ENCODE measurements at regions not wholly inside any gene's neighbourhood (a gene's known extent, or its start where the extent isn't known, plus 50 kb on each side); places are given as distances from the start of the nearest gene placed in this dataset.
A peak's percentile ranks its signal among the peaks of the same experiment; 100 is the strongest.
"Not testable (repeated sequence)": the region's sequence is repeated elsewhere in the genome, so short reads cannot be mapped to it uniquely, and the experiment has no call there.

DNA sequence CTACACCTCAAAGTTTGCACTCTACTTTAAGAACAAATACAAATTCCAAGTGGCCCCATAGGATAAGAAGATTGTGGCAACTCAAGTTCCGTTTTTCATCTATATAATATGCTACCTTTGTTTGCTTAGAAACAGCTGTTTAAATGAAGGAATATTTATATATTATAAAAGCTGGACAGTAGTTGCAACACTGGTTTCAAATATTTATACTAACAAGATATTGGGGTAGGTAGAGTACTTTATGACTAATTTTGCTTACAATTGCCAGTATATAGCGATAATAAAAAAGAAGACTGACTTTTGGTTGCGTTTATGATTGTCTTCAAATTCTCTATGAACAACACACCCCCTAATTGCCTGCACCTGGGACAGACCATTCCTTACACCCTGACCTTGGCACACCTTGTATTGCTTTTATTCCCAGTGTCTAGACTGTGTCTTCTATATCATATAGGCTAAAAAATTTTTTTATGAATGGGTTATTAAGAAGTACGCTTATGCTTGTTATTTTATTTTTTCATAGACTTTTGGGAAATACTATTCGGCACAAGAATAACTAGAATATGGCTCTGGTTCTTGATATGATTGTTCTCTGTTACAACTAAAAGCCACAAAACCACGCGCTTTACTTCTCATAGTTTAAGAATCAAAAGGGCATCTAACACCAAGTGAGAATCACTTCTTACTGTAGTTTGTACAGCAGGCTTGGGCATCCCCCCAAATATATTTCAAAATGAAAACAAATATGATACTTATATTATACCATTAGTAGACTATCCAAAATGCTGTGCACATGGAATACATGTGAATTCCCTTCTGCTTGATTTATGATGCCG, 455.4 kb upstream of the DCN start:
- no peaks in the 10 kb centered on the region for H3K4me1 ChIP-seq (ENCODE audit: control insufficient read depth, insufficient read depth, low read length)
- no peak overlapping the region for H3K4me3 ChIP-seq (ENCODE audit: low read depth, low read length)
- H3K9ac ChIP-seq (ENCODE audit: low read length), result no peak overlapping the region
- no peaks in the 10 kb centered on the region for H3K27me3 ChIP-seq (ENCODE audit: control insufficient read depth, insufficient read depth, low read length)
- H3K36me3 ChIP-seq (ENCODE audit: control insufficient read depth, insufficient read depth, low read length), result no peaks in the 10 kb centered on the region
- H3K9me3 ChIP-seq (ENCODE audit: control insufficient read depth, insufficient read depth, low read depth, low read length), result 0 out of 2 replicates have a peak, but pooled peaks cover 3% of the 10 kb centered on the region
- no peak overlapping the region for H3K27ac ChIP-seq (ENCODE audit: low read depth, low read length)

DNA sequence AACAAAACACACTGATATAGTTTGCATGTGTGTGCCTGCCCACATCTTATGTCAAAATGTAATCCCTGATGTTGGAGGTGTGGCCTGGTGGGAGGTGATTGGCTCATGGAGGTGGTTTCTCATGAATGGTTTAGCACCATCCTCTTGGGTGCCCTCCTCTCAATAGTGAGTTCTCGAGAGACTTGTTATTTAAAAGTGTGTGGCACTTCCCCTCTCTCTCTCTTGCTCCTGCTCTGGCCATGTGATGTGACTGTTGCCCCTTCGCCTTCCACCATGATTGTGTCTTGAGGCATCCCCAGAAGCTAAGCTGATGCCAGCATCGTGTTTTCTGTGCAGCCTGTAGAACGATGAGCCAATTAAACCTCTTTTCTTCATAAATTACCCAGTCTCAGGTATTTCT, 454.1 kb upstream of the DCN start:
- Histone ChIP-seq H3K36me3 (ENCODE audit: control insufficient read depth, insufficient read depth, low read length) (no peaks in the 10 kb centered on the region), H3K27me3 (ENCODE audit: control insufficient read depth, insufficient read depth, low read length) (no peaks in the 10 kb centered on the region), H3K9ac (ENCODE audit: low read length) (no peak overlapping the region), H3K9me3 (ENCODE audit: control insufficient read depth, insufficient read depth, low read depth, low read length) (0 out of 2 replicates have a peak, but pooled peaks cover 3% of the 10 kb centered on the region), H3K4me1 (ENCODE audit: control insufficient read depth, insufficient read depth, low read length) (no peaks in the 10 kb centered on the region), H3K27ac (ENCODE audit: low read depth, low read length) (no peak overlapping the region), H3K4me3 (ENCODE audit: low read depth, low read length) (no peak overlapping the region)

DNA sequence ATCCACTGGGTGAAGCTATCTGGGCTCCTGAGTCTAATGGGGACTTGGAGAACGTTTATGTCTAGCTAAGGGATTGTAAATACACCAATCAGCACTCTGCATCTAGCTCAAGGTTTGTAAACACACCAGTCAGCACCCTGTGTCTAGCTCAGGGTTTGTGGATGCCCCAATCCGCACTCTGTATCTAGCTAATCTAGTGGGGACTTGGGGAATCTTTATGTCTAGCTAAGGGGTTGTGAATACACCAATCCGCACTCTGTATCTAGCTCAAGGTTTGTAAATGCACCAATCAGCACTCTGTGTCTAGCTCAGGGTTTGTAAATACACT, 451.7 kb upstream of the DCN start:
- not testable (repeated sequence) for H3K27me3 ChIP-seq (ENCODE audit: control insufficient read depth, insufficient read depth, low read length); H3K4me3 ChIP-seq (ENCODE audit: low read depth, low read length); H3K36me3 ChIP-seq (ENCODE audit: control insufficient read depth, insufficient read depth, low read length); H3K27ac ChIP-seq (ENCODE audit: low read depth, low read length); H3K9ac ChIP-seq (ENCODE audit: low read length); H3K9me3 ChIP-seq (ENCODE audit: control insufficient read depth, insufficient read depth, low read depth, low read length); H3K4me1 ChIP-seq (ENCODE audit: control insufficient read depth, insufficient read depth, low read length)

DNA sequence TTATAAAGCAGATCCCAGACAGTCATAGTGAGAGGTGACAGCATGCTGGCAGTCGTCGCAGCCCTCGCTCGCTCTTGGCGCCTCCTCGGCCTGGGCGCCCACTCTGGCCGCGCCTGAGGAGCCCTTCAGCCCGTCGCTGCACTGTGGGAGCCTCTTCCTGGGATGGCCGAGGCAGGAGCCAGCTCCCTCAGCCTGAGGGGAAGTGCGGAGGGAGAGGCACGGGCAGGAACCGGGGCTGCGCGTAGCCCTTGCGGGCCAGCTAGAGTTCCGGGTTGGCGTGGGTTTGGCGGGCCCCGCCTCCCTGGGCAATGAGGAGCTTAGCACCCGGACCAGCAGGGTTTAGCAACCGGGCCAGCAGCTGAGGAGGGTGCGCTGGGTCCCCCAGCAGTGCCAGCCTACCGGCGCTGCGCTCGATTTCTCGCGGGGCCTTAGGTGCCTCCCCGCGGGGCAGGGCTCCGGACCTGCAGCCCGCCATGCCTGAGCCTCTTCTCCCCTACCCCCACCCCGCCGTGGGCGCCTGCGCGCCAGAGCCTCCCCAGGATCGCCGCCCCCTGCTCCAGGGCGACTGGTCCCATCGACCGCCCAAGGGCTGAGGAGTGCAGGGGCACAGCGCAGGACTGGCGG, 451.2 kb upstream of the DCN start:
- H3K4me1 ChIP-seq (ENCODE audit: control insufficient read depth, insufficient read depth, low read length), result no peaks in the 10 kb centered on the region
- no peak overlapping the region for H3K27ac ChIP-seq (ENCODE audit: low read depth, low read length)
- H3K9ac ChIP-seq (ENCODE audit: low read length), result no peak overlapping the region
- H3K36me3 ChIP-seq (ENCODE audit: control insufficient read depth, insufficient read depth, low read length), result no peaks in the 10 kb centered on the region
- H3K27me3 ChIP-seq (ENCODE audit: control insufficient read depth, insufficient read depth, low read length), result no peaks in the 10 kb centered on the region
- H3K9me3 ChIP-seq (ENCODE audit: control insufficient read depth, insufficient read depth, low read depth, low read length), result 0 out of 2 replicates have a peak, but pooled peaks cover 3% of the 10 kb centered on the region
- peak overlapping the region; percentile 20; the same call in 1 of the 2 replicates for H3K4me3 ChIP-seq (ENCODE audit: low read depth, low read length)

DNA sequence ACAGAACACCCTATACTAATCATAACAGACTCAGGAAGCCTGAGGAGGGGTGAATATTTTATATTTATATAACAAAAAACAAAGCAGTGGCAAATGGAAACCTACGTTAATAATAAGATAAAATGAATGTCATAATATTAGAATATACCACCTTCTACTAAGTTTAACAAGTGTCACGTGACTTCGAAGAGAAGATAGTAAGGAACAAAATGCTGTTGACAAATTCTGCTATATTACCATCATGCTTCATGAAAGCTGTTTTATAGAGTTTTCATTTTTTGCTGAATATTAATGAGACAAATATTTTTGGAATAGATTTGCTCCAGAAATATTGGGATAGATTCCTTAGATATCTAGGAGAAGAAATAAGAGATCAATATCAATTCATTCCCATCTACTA, 450.6 kb upstream of the DCN start:
- Histone ChIP-seq H3K36me3 (ENCODE audit: control insufficient read depth, insufficient read depth, low read length) (no peaks in the 10 kb centered on the region), H3K27me3 (ENCODE audit: control insufficient read depth, insufficient read depth, low read length) (no peaks in the 10 kb centered on the region), H3K4me1 (ENCODE audit: control insufficient read depth, insufficient read depth, low read length) (no peaks in the 10 kb centered on the region), H3K27ac (ENCODE audit: low read depth, low read length) (no peak overlapping the region), H3K9me3 (ENCODE audit: control insufficient read depth, insufficient read depth, low read depth, low read length) (0 out of 2 replicates have a peak, but pooled peaks cover 3% of the 10 kb centered on the region), H3K4me3 (ENCODE audit: low read depth, low read length) (no peak overlapping the region), H3K9ac (ENCODE audit: low read length) (no peak overlapping the region)

DNA sequence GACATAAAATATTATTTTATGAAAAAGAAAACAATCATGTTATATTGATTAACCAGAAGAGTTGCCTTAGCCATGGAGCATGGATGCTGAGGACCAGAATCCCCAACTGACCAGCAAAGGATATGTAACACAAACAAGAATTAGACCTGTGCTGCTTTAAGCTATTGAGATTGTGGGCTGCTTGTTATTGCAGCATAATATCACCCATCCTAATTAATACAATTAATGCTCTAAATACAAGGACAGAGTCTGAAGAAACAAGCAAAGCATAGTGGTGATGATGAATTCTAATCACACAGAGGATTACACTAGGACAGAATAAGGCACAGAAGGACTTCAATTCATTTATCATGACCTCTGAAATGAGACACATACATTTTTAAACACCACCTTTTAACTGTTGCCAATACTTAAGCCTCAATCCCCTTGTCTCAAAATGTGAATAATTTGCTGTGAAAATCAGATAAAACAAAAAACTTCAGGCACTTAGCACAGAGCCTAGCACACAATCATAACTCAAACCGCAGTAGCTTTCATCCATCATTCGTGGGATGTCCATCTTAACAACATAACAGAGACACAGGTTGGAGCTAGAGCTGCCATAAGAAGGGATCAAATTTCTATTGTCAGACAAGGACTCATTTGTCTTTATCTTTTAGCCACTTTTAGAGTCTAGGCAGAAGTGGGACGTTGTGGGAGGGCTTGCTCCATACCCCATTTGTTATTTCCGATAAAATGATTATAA, 449.6 kb upstream of the DCN start:
- Histone ChIP-seq H3K4me1 (ENCODE audit: control insufficient read depth, insufficient read depth, low read length) (no peaks in the 10 kb centered on the region), H3K36me3 (ENCODE audit: control insufficient read depth, insufficient read depth, low read length) (no peaks in the 10 kb centered on the region), H3K4me3 (ENCODE audit: low read depth, low read length) (no peak overlapping the region), H3K9me3 (ENCODE audit: control insufficient read depth, insufficient read depth, low read depth, low read length) (0 out of 2 replicates have a peak, but pooled peaks cover 3% of the 10 kb centered on the region), H3K9ac (ENCODE audit: low read length) (no peak overlapping the region), H3K27me3 (ENCODE audit: control insufficient read depth, insufficient read depth, low read length) (no peaks in the 10 kb centered on the region), H3K27ac (ENCODE audit: low read depth, low read length) (no peak overlapping the region)

DNA sequence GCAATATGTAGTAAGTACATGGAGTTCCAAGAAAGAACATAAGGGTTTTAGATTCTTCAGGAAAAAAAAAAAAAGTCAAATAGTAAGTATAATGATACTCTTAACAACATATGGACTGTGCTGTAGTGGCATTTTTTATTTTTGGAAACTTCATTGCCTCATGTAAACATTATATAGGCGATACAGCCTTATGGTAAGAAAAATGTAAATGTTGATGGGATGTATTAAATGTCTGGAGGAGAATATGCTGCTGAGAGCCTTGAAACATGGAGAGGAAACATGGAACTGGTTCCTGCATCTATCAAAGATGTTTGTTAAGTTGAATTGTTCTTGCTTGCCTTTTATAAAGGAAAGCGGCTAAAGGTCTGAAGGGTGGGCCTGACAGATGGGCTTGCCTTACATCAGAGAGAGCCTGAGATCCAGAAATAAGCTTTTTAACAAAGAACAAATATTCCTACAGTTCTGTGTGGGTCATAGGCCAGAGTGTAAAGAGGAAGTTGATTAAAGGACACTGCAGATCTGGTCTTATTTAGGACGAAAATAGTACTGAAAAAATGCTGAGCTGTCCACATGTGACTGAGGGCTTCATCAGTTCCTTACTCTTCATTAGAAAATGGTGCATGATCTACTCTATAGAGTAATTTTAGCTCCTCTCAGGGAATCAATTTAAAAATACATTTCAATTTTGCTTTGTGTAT, 448.1 kb upstream of the DCN start:
- H3K9ac ChIP-seq (ENCODE audit: low read length), result no peak overlapping the region
- no peak overlapping the region for H3K4me3 ChIP-seq (ENCODE audit: low read depth, low read length)
- peaks cover 7% of the 10 kb centered on the region for H3K9me3 ChIP-seq (ENCODE audit: control insufficient read depth, insufficient read depth, low read depth, low read length)
- H3K27ac ChIP-seq (ENCODE audit: low read depth, low read length), result no peak overlapping the region
- H3K36me3 ChIP-seq (ENCODE audit: control insufficient read depth, insufficient read depth, low read length), result no peaks in the 10 kb centered on the region
- no peaks in the 10 kb centered on the region for H3K4me1 ChIP-seq (ENCODE audit: control insufficient read depth, insufficient read depth, low read length)
- no peaks in the 10 kb centered on the region for H3K27me3 ChIP-seq (ENCODE audit: control insufficient read depth, insufficient read depth, low read length)

DNA sequence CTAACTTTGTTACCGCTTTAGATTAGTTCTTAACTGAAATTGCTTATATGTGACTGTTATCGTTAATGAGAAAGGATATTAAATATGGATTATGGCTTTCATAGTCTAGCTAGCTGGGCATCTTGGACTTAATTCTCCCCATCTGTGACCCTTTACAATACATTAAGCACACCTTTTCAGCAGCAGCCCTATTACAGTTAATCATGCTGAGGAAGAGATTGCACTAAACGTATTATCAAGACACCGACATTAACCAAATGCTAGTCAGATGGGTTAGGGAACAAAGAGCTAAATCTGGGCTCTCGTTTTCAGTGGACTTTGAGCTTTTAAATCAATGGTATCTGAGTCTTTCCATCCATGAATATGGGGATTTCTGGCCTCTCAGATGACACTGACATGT, 447.5 kb upstream of the DCN start:
- H3K9me3 ChIP-seq (ENCODE audit: control insufficient read depth, insufficient read depth, low read depth, low read length), result peaks cover 7% of the 10 kb centered on the region
- no peak overlapping the region for H3K9ac ChIP-seq (ENCODE audit: low read length)
- no peaks in the 10 kb centered on the region for H3K36me3 ChIP-seq (ENCODE audit: control insufficient read depth, insufficient read depth, low read length)
- H3K27ac ChIP-seq (ENCODE audit: low read depth, low read length), result no peak overlapping the region
- H3K4me3 ChIP-seq (ENCODE audit: low read depth, low read length), result no peak overlapping the region
- no peaks in the 10 kb centered on the region for H3K27me3 ChIP-seq (ENCODE audit: control insufficient read depth, insufficient read depth, low read length)
- H3K4me1 ChIP-seq (ENCODE audit: control insufficient read depth, insufficient read depth, low read length), result no peaks in the 10 kb centered on the region

DNA sequence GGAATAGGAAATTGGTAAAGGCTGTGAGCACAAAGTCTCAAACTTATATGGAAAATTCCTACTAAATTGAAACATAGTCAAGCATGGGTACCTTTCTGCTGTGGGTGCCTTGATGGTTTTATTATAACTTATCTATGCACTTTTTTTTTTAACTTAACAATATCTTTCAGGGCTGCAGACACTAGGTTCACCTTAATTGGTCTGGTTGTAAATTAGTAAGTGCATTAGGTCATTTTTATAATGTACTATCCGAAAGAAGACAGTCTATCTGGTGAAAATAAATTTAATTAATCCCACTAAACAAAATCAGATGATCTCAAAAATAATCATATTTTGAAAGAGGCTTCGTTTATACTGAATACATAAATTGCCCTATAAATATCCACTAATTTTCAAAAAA, 446.8 kb upstream of the DCN start:
- H3K27ac ChIP-seq (ENCODE audit: low read depth, low read length), result no peak overlapping the region

DNA sequence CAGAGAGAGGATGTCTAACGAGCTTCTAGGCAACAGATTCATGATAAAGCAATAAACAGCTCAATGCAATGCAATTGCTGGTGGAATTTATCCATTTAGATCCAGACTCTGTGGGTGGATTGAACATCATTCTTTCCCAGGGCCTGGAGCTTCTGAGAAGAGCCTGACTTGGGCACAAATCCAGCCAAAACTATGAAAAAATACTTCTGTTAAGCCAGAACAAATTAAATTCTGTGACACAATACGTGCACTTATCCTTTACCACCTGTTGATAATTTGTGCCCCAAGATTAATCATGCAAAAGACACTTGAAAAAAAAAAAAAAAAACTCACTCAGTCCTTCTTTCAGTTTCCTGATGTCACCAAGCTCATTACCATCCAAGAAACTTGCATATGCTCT, 446.0 kb upstream of the DCN start:
- H3K9me3 ChIP-seq (ENCODE audit: control insufficient read depth, insufficient read depth, low read depth, low read length), result peaks cover 5% of the 10 kb centered on the region
- no peaks in the 10 kb centered on the region for H3K4me1 ChIP-seq (ENCODE audit: control insufficient read depth, insufficient read depth, low read length)
- no peak overlapping the region for H3K9ac ChIP-seq (ENCODE audit: low read length)
- H3K36me3 ChIP-seq (ENCODE audit: control insufficient read depth, insufficient read depth, low read length), result no peaks in the 10 kb centered on the region
- H3K27me3 ChIP-seq (ENCODE audit: control insufficient read depth, insufficient read depth, low read length), result no peaks in the 10 kb centered on the region
- no peak overlapping the region for H3K4me3 ChIP-seq (ENCODE audit: low read depth, low read length)
- H3K27ac ChIP-seq (ENCODE audit: low read depth, low read length), result no peak overlapping the region

More for the DNA sequence above, 446.8 kb upstream of the DCN start:
- H3K9ac ChIP-seq (ENCODE audit: low read length), result no peak overlapping the region
- H3K36me3 ChIP-seq (ENCODE audit: control insufficient read depth, insufficient read depth, low read length), result no peaks in the 10 kb centered on the region
- no peaks in the 10 kb centered on the region for H3K4me1 ChIP-seq (ENCODE audit: control insufficient read depth, insufficient read depth, low read length)
- H3K9me3 ChIP-seq (ENCODE audit: control insufficient read depth, insufficient read depth, low read depth, low read length), result peaks cover 7% of the 10 kb centered on the region
- H3K27me3 ChIP-seq (ENCODE audit: control insufficient read depth, insufficient read depth, low read length), result no peaks in the 10 kb centered on the region
- H3K4me3 ChIP-seq (ENCODE audit: low read depth, low read length), result no peak overlapping the region

All from HUES6 (cell line).